HUES6 (cell line): ENCODE measurements at regions not wholly inside any gene's neighbourhood (a gene's known extent, or its start where the extent isn't known, plus 50 kb on each side); places are given as distances from the start of the nearest gene placed in this dataset.

Experiments
- H3K27ac ChIP-seq: 2 replicates; pipeline ENCODE4 v1.7.0; 2013; ENCODE audit warnings: low read depth, mild to moderate bottlenecking, low read length, inconsistent platforms
- H3K27me3 ChIP-seq: 2 replicates; pipeline ENCODE4 v1.6.1; 2013; ENCODE audit warnings: low read length; ENCODE audit not compliant: control insufficient read depth, insufficient read depth
- H3K36me3 ChIP-seq: 2 replicates; pipeline ENCODE4 v1.6.1; 2013; ENCODE audit warnings: low read length; ENCODE audit not compliant: control insufficient read depth, insufficient read depth
- H3K4me1 ChIP-seq: 2 replicates; pipeline ENCODE4 v1.6.1; 2013; ENCODE audit warnings: low read length; ENCODE audit not compliant: control insufficient read depth, insufficient read depth
- H3K4me3 ChIP-seq: 2 replicates; pipeline ENCODE4 v1.5.1; 2013; ENCODE audit warnings: low read depth, low read length
- H3K9ac ChIP-seq: one replicate; pipeline ENCODE4 v1.6.1; 2013; ENCODE audit warnings: mild to moderate bottlenecking, low read length
- H3K9me3 ChIP-seq: 2 replicates; pipeline ENCODE4 v1.6.1; 2013; ENCODE audit warnings: low read depth, low read length; ENCODE audit not compliant: control insufficient read depth, insufficient read depth

GRCh38 chr3:153614140-153614539, 452.1 kb downstream of the RAP2B start:
- Histone ChIP-seq H3K4me3 (no peak overlapping the region), H3K36me3 (no peaks in the 10 kb centered on the region), H3K27me3 (no peaks in the 10 kb centered on the region), H3K9me3 (no peaks in the 10 kb centered on the region), H3K9ac (no peak overlapping the region), H3K4me1 (peaks cover 7% of the 10 kb centered on the region; the same call in 1 of the 2 replicates), H3K27ac (no peak overlapping the region)

GRCh38 chr3:153614563-153614962, 452.5 kb downstream of the RAP2B start:
- Histone ChIP-seq H3K4me1 (peaks cover 7% of the 10 kb centered on the region; the same call in 1 of the 2 replicates), H3K9me3 (no peaks in the 10 kb centered on the region), H3K4me3 (no peak overlapping the region), H3K9ac (no peak overlapping the region), H3K36me3 (no peaks in the 10 kb centered on the region), H3K27me3 (no peaks in the 10 kb centered on the region), H3K27ac (peak overlapping the region; percentile 31; the same call in 1 of the 2 replicates)

GRCh38 chr3:153615863-153616262, 453.8 kb downstream of the RAP2B start:
- Histone ChIP-seq H3K4me1 (peaks cover 7% of the 10 kb centered on the region; the same call in 1 of the 2 replicates), H3K36me3 (no peaks in the 10 kb centered on the region), H3K9me3 (peaks cover 4% of the 10 kb centered on the region), H3K27ac (peak overlapping the region; percentile 65), H3K9ac (no peak overlapping the region), H3K27me3 (no peaks in the 10 kb centered on the region), H3K4me3 (no peak overlapping the region)

GRCh38 chr3:153617463-153617862, 455.4 kb downstream of the RAP2B start:
- H3K27me3 ChIP-seq: no peaks in the 10 kb centered on the region
- H3K36me3 ChIP-seq: no peaks in the 10 kb centered on the region
- peaks cover 7% of the 10 kb centered on the region for H3K9me3 ChIP-seq
- H3K27ac ChIP-seq: no peak overlapping the region
- H3K4me1 ChIP-seq: peaks cover 13% of the 10 kb centered on the region; the same call in 1 of the 2 replicates
- H3K9ac ChIP-seq: no peak overlapping the region
- no peak overlapping the region for H3K4me3 ChIP-seq

GRCh38 chr3:153618176-153618575, 456.1 kb downstream of the RAP2B start:
- Histone ChIP-seq H3K27ac (no peak overlapping the region), H3K4me1 (peaks cover 13% of the 10 kb centered on the region; the same call in 1 of the 2 replicates), H3K9me3 (peaks cover 7% of the 10 kb centered on the region), H3K9ac (no peak overlapping the region), H3K36me3 (no peaks in the 10 kb centered on the region), H3K27me3 (no peaks in the 10 kb centered on the region), H3K4me3 (no peak overlapping the region)

GRCh38 chr3:153619268-153619667, 457.2 kb downstream of the RAP2B start:
- no peaks in the 10 kb centered on the region for H3K36me3 ChIP-seq
- H3K4me3 ChIP-seq: no peak overlapping the region
- peaks cover 7% of the 10 kb centered on the region for H3K9me3 ChIP-seq
- H3K27me3 ChIP-seq: no peaks in the 10 kb centered on the region
- no peak overlapping the region for H3K9ac ChIP-seq
- H3K27ac ChIP-seq: no peak overlapping the region
- H3K4me1 ChIP-seq: peaks cover 13% of the 10 kb centered on the region; the same call in 1 of the 2 replicates

- H3K9me3 ChIP-seq: peaks cover 7% of the 10 kb centered on the region
Observed at GRCh38 chr3:153621953-153622352, 459.9 kb downstream of the RAP2B start.

GRCh38 chr3:153623834-153624233, 461.8 kb downstream of the RAP2B start:
- no peak overlapping the region for H3K9ac ChIP-seq
- no peak overlapping the region for H3K4me3 ChIP-seq
- H3K4me1 ChIP-seq: 0 out of 2 replicates have a peak, but pooled peaks cover 7% of the 10 kb centered on the region
- no peaks in the 10 kb centered on the region for H3K36me3 ChIP-seq
- no peaks in the 10 kb centered on the region for H3K27me3 ChIP-seq
- H3K27ac ChIP-seq: no peak overlapping the region
- peaks cover 7% of the 10 kb centered on the region for H3K9me3 ChIP-seq

More at GRCh38 chr3:153621953-153622352, 459.9 kb downstream of the RAP2B start:
- 0 out of 2 replicates have a peak, but pooled peaks cover 7% of the 10 kb centered on the region for H3K4me1 ChIP-seq
- no peak overlapping the region for H3K27ac ChIP-seq
- no peak overlapping the region for H3K4me3 ChIP-seq
- no peak overlapping the region for H3K9ac ChIP-seq
- H3K27me3 ChIP-seq: no peaks in the 10 kb centered on the region
- no peaks in the 10 kb centered on the region for H3K36me3 ChIP-seq

- Histone ChIP-seq H3K4me3 (no peak overlapping the region), H3K4me1 (0 out of 2 replicates have a peak, but pooled peaks cover 7% of the 10 kb centered on the region)
Observed at GRCh38 chr3:153624310-153625030, 462.4 kb downstream of the RAP2B start.

GRCh38 chr3:153625506-153625905, 463.5 kb downstream of the RAP2B start:
- no peak overlapping the region for H3K27ac ChIP-seq
- H3K9me3 ChIP-seq: peaks cover 6% of the 10 kb centered on the region
- H3K36me3 ChIP-seq: no peaks in the 10 kb centered on the region
- H3K27me3 ChIP-seq: no peaks in the 10 kb centered on the region
- H3K4me1 ChIP-seq: peaks cover 12% of the 10 kb centered on the region; the same call in 1 of the 2 replicates
- no peak overlapping the region for H3K4me3 ChIP-seq
- no peak overlapping the region for H3K9ac ChIP-seq

More at GRCh38 chr3:153624310-153625030, 462.4 kb downstream of the RAP2B start:
- Histone ChIP-seq H3K36me3 (no peaks in the 10 kb centered on the region), H3K27ac (no peak overlapping the region), H3K9ac (no peak overlapping the region), H3K27me3 (no peaks in the 10 kb centered on the region), H3K9me3 (peaks cover 7% of the 10 kb centered on the region)

- H3K4me1 ChIP-seq: peaks cover 15% of the 10 kb centered on the region; the same call in 1 of the 2 replicates
- no peaks in the 10 kb centered on the region for H3K36me3 ChIP-seq
- no peaks in the 10 kb centered on the region for H3K9me3 ChIP-seq
- H3K27ac ChIP-seq: no peak overlapping the region
- H3K27me3 ChIP-seq: no peaks in the 10 kb centered on the region
- H3K4me3 ChIP-seq: no peak overlapping the region
- H3K9ac ChIP-seq: no peak overlapping the region
Observed at GRCh38 chr3:153626158-153626557, 464.1 kb downstream of the RAP2B start.
